ENCODE measurements at regions not wholly inside any gene's neighbourhood (a gene's known extent, or its start where the extent isn't known, plus 50 kb on each side); places are given as distances from the start of the nearest gene placed in this dataset.

- H3K4me2 ChIP-seq (ENCODE audit: insufficient read depth, insufficient read length, low read length): no peak overlapping the region
- H3K27me3 ChIP-seq (ENCODE audit: insufficient read depth, low read length): no peaks in the 10 kb centered on the region
- H3K4ac ChIP-seq (ENCODE audit: low read depth, low read length): no peak overlapping the region
- H2AFZ ChIP-seq (ENCODE audit: low read length): no peak overlapping the region
- DNase-seq: no peak
- no peaks in the 10 kb centered on the region for H4K20me1 ChIP-seq (ENCODE audit: control insufficient read depth, insufficient read depth, insufficient read length)
- no peak overlapping the region for H4K5ac ChIP-seq (ENCODE audit: insufficient read length, low read depth, low read length)
- no peak overlapping the region for H3K4me3 Mint-ChIP-seq
- H3K9me3 ChIP-seq (ENCODE audit: control insufficient read depth, low read depth, low read length): no peaks in the 10 kb centered on the region
- H3K56ac ChIP-seq (ENCODE audit: insufficient read length, low read depth, low read length): no peak overlapping the region
- no peak overlapping the region for H2BK15ac ChIP-seq (ENCODE audit: low read depth, low read length)
- no peak overlapping the region for H2BK12ac ChIP-seq (ENCODE audit: insufficient read length, low read depth, low read length)
- H3K23me2 ChIP-seq (ENCODE audit: insufficient read length, low read depth, low read length, poor library complexity, severe bottlenecking): no peaks in the 10 kb centered on the region
- no peaks in the 10 kb centered on the region for H3K79me2 ChIP-seq (ENCODE audit: insufficient read depth, low read length)
- H3K36me3 Mint-ChIP-seq (ENCODE audit: insufficient read depth in 1 of 3, low read depth in 3 of 3): no peaks in the 10 kb centered on the region; a peak in 1 of 7 replicates
- no peak overlapping the region for H2BK5ac ChIP-seq (ENCODE audit: insufficient read length, low read length)
- no peaks in the 10 kb centered on the region for H3K79me1 ChIP-seq (ENCODE audit: insufficient read depth, low read depth, low read length, poor library complexity, severe bottlenecking)
- no peak overlapping the region for H3K27ac ChIP-seq (ENCODE audit: insufficient read length, low read depth, low read length)
- no peak overlapping the region for H2BK20ac ChIP-seq (ENCODE audit: low read depth, low read length, poor library complexity, severe bottlenecking)
- H3K14ac ChIP-seq (ENCODE audit: insufficient read depth, low read length): no peak overlapping the region
- no peak overlapping the region for H3K18ac ChIP-seq (ENCODE audit: insufficient read length, low read depth, low read length)
- H3K4me1 Mint-ChIP-seq: peaks cover 6 to 7% of the 10 kb centered on the region in 2 experiments
- H3K9me3 Mint-ChIP-seq: no peaks in the 10 kb centered on the region
- H3K4me1 ChIP-seq (ENCODE audit: insufficient read depth, low read length): no peaks in the 10 kb centered on the region
- H2BK120ac ChIP-seq (ENCODE audit: low read depth, low read length, poor library complexity, severe bottlenecking): no peak overlapping the region
- H3K27me3 Mint-ChIP-seq (ENCODE audit: low read depth): no peaks in the 10 kb centered on the region
- H4K8ac ChIP-seq (replicated peaks; ENCODE audit: insufficient read length, low read depth, low read length): no peak overlapping the region
- H3K27ac Mint-ChIP-seq: peak overlapping the region in 1 of 3 experiments; percentile 26; a peak in 3 of 7 replicates
- TF ChIP-seq, protein P1, sequence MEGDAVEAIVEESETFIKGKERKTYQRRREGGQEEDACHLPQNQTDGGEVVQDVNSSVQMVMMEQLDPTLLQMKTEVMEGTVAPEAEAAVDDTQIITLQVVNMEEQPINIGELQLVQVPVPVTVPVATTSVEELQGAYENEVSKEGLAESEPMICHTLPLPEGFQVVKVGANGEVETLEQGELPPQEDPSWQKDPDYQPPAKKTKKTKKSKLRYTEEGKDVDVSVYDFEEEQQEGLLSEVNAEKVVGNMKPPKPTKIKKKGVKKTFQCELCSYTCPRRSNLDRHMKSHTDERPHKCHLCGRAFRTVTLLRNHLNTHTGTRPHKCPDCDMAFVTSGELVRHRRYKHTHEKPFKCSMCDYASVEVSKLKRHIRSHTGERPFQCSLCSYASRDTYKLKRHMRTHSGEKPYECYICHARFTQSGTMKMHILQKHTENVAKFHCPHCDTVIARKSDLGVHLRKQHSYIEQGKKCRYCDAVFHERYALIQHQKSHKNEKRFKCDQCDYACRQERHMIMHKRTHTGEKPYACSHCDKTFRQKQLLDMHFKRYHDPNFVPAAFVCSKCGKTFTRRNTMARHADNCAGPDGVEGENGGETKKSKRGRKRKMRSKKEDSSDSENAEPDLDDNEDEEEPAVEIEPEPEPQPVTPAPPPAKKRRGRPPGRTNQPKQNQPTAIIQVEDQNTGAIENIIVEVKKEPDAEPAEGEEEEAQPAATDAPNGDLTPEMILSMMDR (conservative IDR thresholded peaks at IDR 0.05): no peak
- no peak overlapping the region for H4K91ac ChIP-seq (ENCODE audit: insufficient read length, low read depth, low read length)
- no peak overlapping the region for H3K23ac ChIP-seq (ENCODE audit: insufficient read length, low read depth, low read length)
- WGBS (ENCODE audit: extremely low coverage, insufficient read length, low lambda C conversion rate): no CpG with 5 or more reads among the region's 4 CpGs
- H3K9ac ChIP-seq (ENCODE audit: extremely low read depth, insufficient read length, low read length): no peak overlapping the region
- no peak overlapping the region for H3T11ph ChIP-seq (ENCODE audit: low read length)
- H2AK5ac ChIP-seq (ENCODE audit: insufficient read length, low read length): no peak overlapping the region
These were observed 592.5 kb upstream of the ATP2B1 start for GRCh38 chr12:90301095-90301494.

All from H9 (cell line).